ENCODE measurements at regions not wholly inside any gene's neighbourhood (a gene's known extent, or its start where the extent isn't known, plus 50 kb on each side); places are given as distances from the start of the nearest gene placed in this dataset.

DNA sequence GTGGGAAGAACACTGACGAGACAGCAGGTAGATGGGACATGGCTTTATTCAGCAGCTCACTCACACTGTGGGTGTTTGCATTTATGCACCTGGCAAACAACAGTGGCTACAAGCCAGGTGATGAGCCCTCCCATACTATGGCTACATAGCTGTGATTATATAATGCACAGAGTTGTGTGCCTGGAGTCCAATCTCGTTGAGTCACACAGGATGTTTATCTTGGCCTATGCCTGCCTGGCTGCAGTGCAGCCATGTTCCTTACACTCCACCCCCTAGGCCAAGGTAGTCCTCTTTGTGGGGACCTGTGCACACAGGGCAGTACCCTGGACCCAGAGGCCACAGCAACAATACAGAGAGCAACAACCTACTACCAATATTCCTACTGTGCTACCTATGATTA is 1643.8 kb downstream of the MRPL39 start:
- no peak overlapping the region for H3K27ac ChIP-seq
- CTCF ChIA-PET = interaction anchor here (0.5 kb wide), 1 partner anchor 11 kb away, joined by 3 read pairs; no protein-coding TSS in a partner anchor
- TF ChIP-seq, protein P1, sequence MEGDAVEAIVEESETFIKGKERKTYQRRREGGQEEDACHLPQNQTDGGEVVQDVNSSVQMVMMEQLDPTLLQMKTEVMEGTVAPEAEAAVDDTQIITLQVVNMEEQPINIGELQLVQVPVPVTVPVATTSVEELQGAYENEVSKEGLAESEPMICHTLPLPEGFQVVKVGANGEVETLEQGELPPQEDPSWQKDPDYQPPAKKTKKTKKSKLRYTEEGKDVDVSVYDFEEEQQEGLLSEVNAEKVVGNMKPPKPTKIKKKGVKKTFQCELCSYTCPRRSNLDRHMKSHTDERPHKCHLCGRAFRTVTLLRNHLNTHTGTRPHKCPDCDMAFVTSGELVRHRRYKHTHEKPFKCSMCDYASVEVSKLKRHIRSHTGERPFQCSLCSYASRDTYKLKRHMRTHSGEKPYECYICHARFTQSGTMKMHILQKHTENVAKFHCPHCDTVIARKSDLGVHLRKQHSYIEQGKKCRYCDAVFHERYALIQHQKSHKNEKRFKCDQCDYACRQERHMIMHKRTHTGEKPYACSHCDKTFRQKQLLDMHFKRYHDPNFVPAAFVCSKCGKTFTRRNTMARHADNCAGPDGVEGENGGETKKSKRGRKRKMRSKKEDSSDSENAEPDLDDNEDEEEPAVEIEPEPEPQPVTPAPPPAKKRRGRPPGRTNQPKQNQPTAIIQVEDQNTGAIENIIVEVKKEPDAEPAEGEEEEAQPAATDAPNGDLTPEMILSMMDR (conservative IDR thresholded peaks at IDR 0.05; ENCODE audit: low read depth) = no peak
- DNase-seq (ENCODE audit: low spot score) = no peak
- POLR2A ChIA-PET (ENCODE audit: low non-redundant PET) = no interaction called here

DNA sequence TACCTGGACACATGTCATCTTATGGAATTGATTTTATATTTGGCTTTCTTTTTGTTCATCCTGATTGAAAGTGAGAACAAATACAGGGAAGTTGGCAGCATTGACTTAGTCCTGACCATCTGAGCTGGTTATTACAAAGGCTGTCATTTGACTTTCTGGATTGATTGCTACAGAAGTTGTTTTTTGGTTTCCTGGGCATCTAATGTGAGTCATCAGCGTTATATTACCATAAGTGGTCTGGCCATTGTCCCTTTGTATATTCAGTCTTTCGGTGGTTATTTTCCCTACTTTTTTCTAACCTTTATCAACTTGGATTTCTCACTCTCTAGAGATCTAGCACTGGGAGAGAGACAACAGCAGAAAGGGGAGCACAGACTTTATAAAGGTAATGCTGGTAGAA is 1646.5 kb downstream of the MRPL39 start:
- ChIA-PET POLR2A (ENCODE audit: low non-redundant PET) (no interaction called here), CTCF (no interaction called here)
- DNase-seq (ENCODE audit: low spot score) = no peak

DNA sequence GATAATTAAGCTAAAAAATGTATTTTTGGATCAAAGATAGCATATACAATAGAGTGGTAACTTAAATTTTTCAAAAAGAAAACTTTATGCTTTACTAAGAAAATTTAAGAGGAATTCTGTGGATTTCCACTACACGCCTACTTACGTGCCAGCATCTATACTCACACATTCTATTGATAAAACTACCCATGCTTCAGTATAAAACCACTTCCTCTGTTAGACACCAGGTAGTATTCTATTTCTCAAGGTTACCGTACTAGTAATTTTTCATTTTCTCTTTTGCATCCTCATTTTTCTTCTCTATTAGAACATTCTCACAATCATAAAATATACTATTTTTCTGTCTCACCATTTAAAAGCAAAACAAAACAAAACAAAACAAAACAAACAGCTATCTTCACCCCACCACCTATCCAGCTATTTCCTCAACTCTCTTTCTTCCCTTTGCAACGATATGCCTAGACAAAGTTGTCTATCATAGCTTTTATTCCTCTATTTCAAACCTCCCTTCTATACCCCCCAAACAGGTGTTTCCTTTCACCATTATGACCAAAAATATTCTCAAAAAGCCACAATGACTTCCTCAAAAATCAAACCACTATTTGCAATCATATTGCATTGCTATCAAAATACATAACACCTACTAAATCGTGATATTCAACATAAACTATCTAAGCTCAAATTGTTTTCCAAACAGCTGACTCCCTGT is 1652.0 kb downstream of the MRPL39 start:
- ChIA-PET POLR2A (ENCODE audit: low non-redundant PET) (no interaction called here), CTCF (interaction anchor here (0.5 to 0.6 kb wide), 2 partner anchors 50 to 1073 kb away, joined by 3 to 4 read pairs; no protein-coding TSS in a partner anchor)
- H3K27ac ChIP-seq = no peak overlapping the region
- TF ChIP-seq, protein P1 (conservative IDR thresholded peaks at IDR 0.05; ENCODE audit: low read depth) = no peak
- no peak for DNase-seq (ENCODE audit: low spot score)

More for the DNA sequence above, 1646.5 kb downstream of the MRPL39 start:
- TF ChIP-seq, protein P1 (conservative IDR thresholded peaks at IDR 0.05; ENCODE audit: low read depth) = no peak
- H3K27ac ChIP-seq = no peak overlapping the region

DNA sequence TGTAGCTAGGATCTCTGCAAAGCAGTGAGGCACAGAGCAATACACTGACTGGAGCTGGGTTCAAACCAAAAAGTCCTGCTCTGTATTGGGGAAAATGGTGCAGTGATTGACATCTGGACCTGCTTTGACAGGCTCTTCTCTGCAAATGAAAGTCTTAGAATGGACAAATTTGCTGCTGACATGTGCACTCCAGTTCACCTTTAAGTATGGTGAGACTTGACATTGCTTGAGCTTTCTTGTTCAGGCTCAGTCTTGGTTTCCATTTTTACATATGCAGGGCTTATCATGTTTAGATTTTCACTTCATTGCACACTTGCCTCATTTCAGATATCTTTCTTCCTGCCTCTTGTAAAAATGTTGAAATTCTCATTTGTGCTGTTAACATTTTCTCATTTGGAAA is 1655.0 kb downstream of the MRPL39 start:
- no peak for DNase-seq (ENCODE audit: low spot score)
- ChIA-PET CTCF (interaction anchor here (0.6 to 0.7 kb wide), 2 partner anchors 11 to 1010 kb away, joined by 3 read pairs; no protein-coding TSS in a partner anchor), POLR2A (ENCODE audit: low non-redundant PET) (no interaction called here)
- TF ChIP-seq, protein P1 (conservative IDR thresholded peaks at IDR 0.05; ENCODE audit: low read depth) = no peak
- H3K27ac ChIP-seq = no peak overlapping the region

DNA sequence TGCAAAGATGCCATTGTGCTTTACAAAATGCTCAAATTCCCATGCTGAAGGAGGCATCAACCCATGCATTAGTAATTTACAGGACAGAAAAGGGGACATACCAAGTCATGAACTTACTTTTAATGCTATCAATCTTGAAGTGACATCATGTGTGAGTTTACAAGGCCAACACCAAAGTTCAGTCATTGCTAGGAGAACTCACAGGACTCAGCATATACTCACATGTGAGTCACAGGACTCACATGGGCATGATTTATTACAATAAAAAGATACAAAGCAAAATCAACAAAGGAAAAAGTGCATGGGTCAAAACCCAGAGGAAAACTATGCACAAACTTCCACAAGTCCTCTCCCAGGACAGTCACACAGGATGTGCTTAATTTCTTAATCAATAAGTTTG is 1656.0 kb downstream of the MRPL39 start:
- H3K27ac ChIP-seq = no peak overlapping the region
- CTCF ChIA-PET = no interaction called here
- DNase-seq (ENCODE audit: low spot score) = no peak
- POLR2A ChIA-PET (ENCODE audit: low non-redundant PET) = no interaction called here
- TF ChIP-seq, protein P1 (conservative IDR thresholded peaks at IDR 0.05; ENCODE audit: low read depth) = no peak

DNA sequence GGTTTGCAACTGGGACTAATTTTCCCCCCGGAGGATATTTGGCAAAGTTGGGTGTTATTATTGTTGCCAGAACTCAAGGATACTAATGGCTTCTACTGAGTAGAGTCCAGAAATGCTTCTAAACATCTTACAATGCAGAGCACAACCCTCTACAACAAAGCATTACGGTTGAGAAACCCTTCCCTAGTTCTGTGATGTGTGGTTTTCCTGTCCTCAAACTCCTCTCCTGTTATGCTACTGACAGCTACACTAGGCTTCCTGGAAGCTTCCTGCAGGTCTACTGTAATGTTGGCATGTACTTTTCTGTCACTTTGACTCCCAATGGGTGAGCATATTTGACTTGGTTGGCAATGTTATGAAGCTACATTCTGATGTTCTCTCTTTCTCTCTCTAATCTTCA is 1656.9 kb downstream of the MRPL39 start:
- no peak overlapping the region for H3K27ac ChIP-seq
- no peak for DNase-seq (ENCODE audit: low spot score)
- POLR2A ChIA-PET (ENCODE audit: low non-redundant PET) = no interaction called here
- CTCF ChIA-PET = no interaction called here
- TF ChIP-seq, protein P1 (conservative IDR thresholded peaks at IDR 0.05; ENCODE audit: low read depth) = no peak

All from RWPE1 (cell line).